IMR-90 (cell line): ENCODE measurements at regions not wholly inside any gene's neighbourhood (a gene's known extent, or its start where the extent isn't known, plus 50 kb on each side); places are given as distances from the start of the nearest gene placed in this dataset.
"Not testable (repeated sequence)": the region's sequence is repeated elsewhere in the genome, so short reads cannot be mapped to it uniquely, and the experiment has no call there.

Experiments used
- ATAC-seq: fragments of 200-7000 bp; cut with Tn5 transposase; 2 replicates; pipeline ENCODE4 v1.9.1; 2020; ENCODE audit warnings: low read depth, mild to moderate bottlenecking, moderate library complexity
- BruUV-seq: library from RNA; stranded (reverse); fragments of 400-500 nt; replicated peaks from 2 replicates; lab custom pipeline; 2021; lab: Mats Ljungman, UMichigan
- CTCF ChIA-PET: fragments of 300-600 bp; formaldehyde crosslinking; extraction: SDS; loops from one replicate; lab custom pipeline; 2021; ENCODE audit warnings: antibody characterized with exemption; lab: Yijun Ruan, JAX
- POLR2A ChIA-PET: fragments of 300-600 bp; sonication (Branson Sonifier 250); formaldehyde crosslinking; loops from one replicate; lab custom pipeline; 2022; ENCODE audit warnings: antibody characterized with exemption; ENCODE audit not compliant: unreplicated experiment; lab: Charles Lee
- DNase-seq: peaks from one replicate; pipeline ENCODE4 v3.0.0; 2013
- H2AFZ ChIP-seq: replicated peaks from 2 replicates; pipeline ENCODE3; 2013; ENCODE audit warnings: low read length, mild to moderate bottlenecking; ENCODE audit not compliant: poor library complexity
- H2AK5ac ChIP-seq: 2 replicates; pipeline ENCODE4 v1.6.1; 2013; ENCODE audit warnings: low read depth, low read length, inconsistent platforms
- H2AK9ac ChIP-seq: replicated peaks from 2 replicates; pipeline ENCODE3; 2013; ENCODE audit warnings: mild to moderate bottlenecking, low read depth, low read length, moderate library complexity; ENCODE audit not compliant: poor library complexity
- H2BK120ac ChIP-seq: 2 replicates; pipeline ENCODE4 v1.6.1; 2013; ENCODE audit warnings: low read depth, low read length, inconsistent platforms
- H2BK15ac ChIP-seq: 3 replicates; pipeline ENCODE4 v1.6.1; 2013; ENCODE audit warnings: low read depth, low read length, inconsistent platforms
- H2BK20ac ChIP-seq: 2 replicates; pipeline ENCODE4 v1.6.1; 2013; ENCODE audit warnings: low read depth, mild to moderate bottlenecking, inconsistent platforms, low read length, moderate library complexity
- H2BK5ac ChIP-seq: 2 replicates; pipeline ENCODE4 v1.6.1; 2013; ENCODE audit warnings: mild to moderate bottlenecking, low read depth, low read length, inconsistent platforms; ENCODE audit not compliant: poor library complexity, severe bottlenecking
- H3K14ac ChIP-seq: replicated peaks from 2 replicates; pipeline ENCODE4 v1.6.1; 2013; ENCODE audit warnings: low read depth, low read length, inconsistent platforms
- H3K18ac ChIP-seq: 2 replicates; pipeline ENCODE4 v1.6.1; 2013; ENCODE audit warnings: low read depth, low read length, control low read depth
- H3K23ac ChIP-seq: 2 replicates; pipeline ENCODE4 v1.6.1; 2013; ENCODE audit warnings: low read depth, low read length, inconsistent platforms
- H3K27ac ChIP-seq: 2 replicates; pipeline ENCODE4 v1.5.1; 2013; ENCODE audit warnings: mild to moderate bottlenecking, control low read depth, low read length; ENCODE audit not compliant: insufficient read depth
- H3K27me3 ChIP-seq: 2 replicates; pipeline ENCODE4 v1.6.1; 2013; ENCODE audit warnings: low read length; ENCODE audit not compliant: control insufficient read depth, insufficient read depth
- H3K36me3 ChIP-seq: 2 replicates; pipeline ENCODE4 v1.6.1; 2013; ENCODE audit warnings: low read length, mixed read lengths; ENCODE audit not compliant: control insufficient read depth, insufficient read depth
- H3K4ac ChIP-seq: 2 replicates; pipeline ENCODE4 v1.6.1; 2013; ENCODE audit warnings: low read depth, low read length, inconsistent platforms
- H3K4me1 ChIP-seq: 2 replicates; pipeline ENCODE4 v1.6.1; 2013; ENCODE audit warnings: low read length, mixed read lengths; ENCODE audit not compliant: control insufficient read depth, insufficient read depth
- H3K4me2 ChIP-seq: 2 replicates; pipeline ENCODE4 v1.6.1; 2013; ENCODE audit warnings: low read depth, mild to moderate bottlenecking, control low read depth, low read length, moderate library complexity
- H3K4me3 ChIP-seq: 2 replicates; pipeline ENCODE4 v1.5.1; 2013; ENCODE audit warnings: low read depth, mild to moderate bottlenecking, control low read depth, low read length, moderate library complexity; ENCODE audit not compliant: insufficient read depth
- H3K56ac ChIP-seq: 2 replicates; pipeline ENCODE4 v1.6.1; 2013; ENCODE audit warnings: low read length, inconsistent platforms; ENCODE audit not compliant: insufficient read depth; ENCODE audit errors: extremely low read depth
- H3K79me1 ChIP-seq, 2 experiments: 2 replicates each; pipeline ENCODE4 v1.6.1; 2013; ENCODE audit warnings: low read length in 2 of 2, inconsistent platforms in 1 of 2, low read depth in 1 of 2
- H3K9ac ChIP-seq: 2 replicates; pipeline ENCODE4 v1.6.1; 2013; ENCODE audit warnings: low read depth, low read length, control low read depth
- H3K9me1 ChIP-seq: 2 replicates; pipeline ENCODE4 v1.6.1; 2013; ENCODE audit warnings: low read length, inconsistent platforms; ENCODE audit not compliant: insufficient read depth
- H3K9me3 ChIP-seq: 2 replicates; pipeline ENCODE4 v1.6.1; 2013; ENCODE audit warnings: low read length; ENCODE audit not compliant: control insufficient read depth, insufficient read depth
- H4K20me1 ChIP-seq: 2 replicates; pipeline ENCODE4 v1.6.1; 2013; ENCODE audit warnings: low read length, inconsistent platforms; ENCODE audit not compliant: insufficient read depth
- H4K5ac ChIP-seq: 2 replicates; pipeline ENCODE4 v1.6.1; 2013; ENCODE audit warnings: mild to moderate bottlenecking, low read depth, low read length, control low read depth
- H4K8ac ChIP-seq, 2 experiments: 2 replicates each; pipeline ENCODE4 v1.6.1; 2013; ENCODE audit warnings: low read depth in 2 of 2, low read length in 2 of 2, control low read depth in 1 of 2, inconsistent platforms in 1 of 2
- H4K91ac ChIP-seq: 2 replicates; pipeline ENCODE4 v1.6.1; 2013; ENCODE audit warnings: low read depth, low read length, inconsistent platforms; ENCODE audit not compliant: insufficient read depth
- WGBS, 2 experiments: methylation state at CpG; one replicate each; pipeline versions ENCODE4 v1.1.5 to v1.1.7; 2013; ENCODE audit warnings: missing lambda C conversion rate in 2 of 2; ENCODE audit not compliant: insufficient read length in 1 of 2; ENCODE audit errors: extremely low coverage in 2 of 2; 5-methylcytosine and 5-hydroxymethylcytosine counted together
- dilution Hi-C: fragments of 300-500 bp; cut with HindIII; formaldehyde crosslinking; loops from one replicate; pipeline ENCODE4 v1.14.3; 2018; ENCODE audit warnings: low sequenced_read_pairs; ENCODE audit not compliant: unreplicated experiment
- in situ Hi-C: fragments of 300-500 bp; cut with MboI; formaldehyde crosslinking; loops from 3 replicates; pipeline ENCODE4 v1.14.3; 2019; ENCODE audit warnings: low sequenced_read_pairs, inconsistent platforms, mixed read lengths
- intact Hi-C: fragments of 100-400 bp; cut with micrococcal nuclease; formaldehyde crosslinking; loops from 2 replicates; pipeline ENCODE4 v1.10.0; 2022

DNA sequence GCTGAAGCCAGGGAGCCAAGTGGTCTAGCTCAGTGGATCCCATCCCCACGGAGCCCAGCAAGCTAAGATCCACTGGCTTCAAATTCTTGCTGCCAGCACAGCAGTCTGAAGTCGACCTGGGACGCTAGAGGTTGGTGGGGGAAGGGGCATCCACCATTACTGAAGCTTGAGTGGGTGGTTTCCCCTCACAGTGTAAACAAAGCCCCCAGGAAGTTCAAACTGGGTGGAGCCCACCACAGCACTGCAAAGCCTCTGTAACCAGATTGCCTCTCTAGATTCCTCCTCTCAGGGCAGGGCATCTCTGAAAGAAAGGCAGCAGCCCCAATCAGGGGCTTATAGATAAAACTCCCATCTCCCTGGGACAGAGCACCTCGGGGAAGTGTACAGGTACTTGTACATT, 58.1 kb downstream of the TEX51 start:
- not testable (repeated sequence) for DNase-seq, H3K4me3 ChIP-seq

More for the DNA sequence above, 58.1 kb downstream of the TEX51 start:
- H4K5ac ChIP-seq, H2AFZ ChIP-seq, H3K9me3 ChIP-seq, H3K18ac ChIP-seq, H3K4me2 ChIP-seq, H4K91ac ChIP-seq, H2AK9ac ChIP-seq, H4K20me1 ChIP-seq, H2BK120ac ChIP-seq, dilution Hi-C loops, H2BK20ac ChIP-seq, H3K9me1 ChIP-seq, H2AK5ac ChIP-seq, H3K56ac ChIP-seq, in situ Hi-C loops, H2BK15ac ChIP-seq, POLR2A ChIA-PET, H3K4me1 ChIP-seq, H3K27ac ChIP-seq, H3K23ac ChIP-seq, H3K14ac ChIP-seq, H2BK5ac ChIP-seq, CTCF ChIA-PET, H3K79me1 ChIP-seq, ATAC-seq, H3K4ac ChIP-seq, H3K9ac ChIP-seq, intact Hi-C loops, BruUV-seq, H3K27me3 ChIP-seq, H3K36me3 ChIP-seq, H4K8ac ChIP-seq: not testable (repeated sequence)
- no CpG with 5 or more reads among the region's 4 CpGs for WGBS, 2 experiments
